Heart right ventricle (tissue), 16 donors: ENCODE measurements at regions not wholly inside any gene's neighbourhood (a gene's known extent, or its start where the extent isn't known, plus 50 kb on each side); places are given as distances from the start of the nearest gene placed in this dataset.
A peak's percentile ranks its signal among the peaks of the same experiment; 100 is the strongest.

Experiments used
- ATAC-seq, 8 donors: fragments of 200-7000 bp; cut with Tn5 transposase; one replicate each; pipeline ENCODE4 v1.9.1; 2020; ENCODE audit warnings: mild to moderate bottlenecking in 8 of 8, moderate library complexity in 8 of 8, moderate number of reproducible peaks in 1 of 8
- DNase-seq, 2 donors: peaks; one replicate each; pipeline ENCODE4 v3.0.0-alpha.2; 2020
- H3K27ac ChIP-seq, 10 donors: fragments of 200-600 bp; sonication (generic) in 2 of 10; one replicate each; pipeline versions ENCODE4 v1.5.0 to v1.8.0; 2020 to 2022; ENCODE audit warnings: mild to moderate bottlenecking in 3 of 10
- H3K27me3 ChIP-seq, 7 donors: fragments of 200-600 bp; one replicate each; pipeline ENCODE4 v1.8.0; 2021 to 2022; ENCODE audit warnings: mild to moderate bottlenecking in 2 of 7
- H3K36me3 ChIP-seq, 9 donors: fragments of 200-600 bp; sonication (generic) in 1 of 9; one replicate each; pipeline versions ENCODE4 v1.5.0 to v1.8.0; 2020 to 2022; ENCODE audit warnings: mild to moderate bottlenecking in 2 of 9
- H3K4me1 ChIP-seq, 9 donors: fragments of 200-600 bp; sonication (generic) in 1 of 9; one replicate each; pipeline versions ENCODE4 v1.5.0 to v1.8.0; 2020 to 2022; ENCODE audit warnings: mild to moderate bottlenecking in 4 of 9
- H3K4me3 ChIP-seq, 10 donors: fragments of 200-600 bp; sonication (generic) in 2 of 10; one replicate each; pipeline versions ENCODE4 v1.5.0 to v1.8.0; 2020 to 2022; ENCODE audit warnings: mild to moderate bottlenecking in 7 of 10, moderate library complexity in 2 of 10
- H3K9me3 ChIP-seq, 11 donors: fragments of 200-600 bp in 10 of 11; sonication (generic) in 2 of 11; one replicate each; pipeline versions ENCODE4 v1.5.0 to v1.8.0; 2013 to 2022; ENCODE audit warnings: mild to moderate bottlenecking in 2 of 11, control low read depth in 1 of 11, moderate library complexity in 1 of 11
- WGBS, 2 donors: extraction: QIAGEN DNeasy Blood & Tissue Kit; methylation state at CpG; one replicate each; pipeline ENCODE4 v1.1.7; 2013; ENCODE audit warnings: inconsistent platforms in 1 of 2; 5-methylcytosine and 5-hydroxymethylcytosine counted together
- intact Hi-C, 10 donors: fragments of 100-400 bp; cut with DNase I; formaldehyde crosslinking; loops; one replicate each; pipeline versions ENCODE4 v1.11.1 to v1.14.2; 2022
- TF ChIP-seq, protein P1 (sequence below), 9 donors: fragments of 200-600 bp; sonication (generic) in 2 of 9; IDR thresholded peaks; one replicate each; pipeline versions ENCODE4 v1.5.0 to v1.8.0; 2021 to 2022; ENCODE audit warnings: antibody characterized with exemption in 9 of 9, mild to moderate bottlenecking in 5 of 9, moderate library complexity in 1 of 9
- donor health status: Arrhythmogenic right ventricular cardiomyopathy.
- donor health status: ischemic (EF 13 %, LVEDD 7.1; RV severe dilation, severe dysfunction).
- donor health status: healthy with polysubstance abuse.
- donor health status: DM: no; HTN: yes; CAD: no.
- donor health status: DM: no; HTN: no; CAD: no.
- donor health status: ischemic (EF 25% LVEDD 6.9; RV normal size, moderate dysfunction).
- donor health status: ischemic (EF 25% LVEDD 5.7; RV mildly dilated, moderate dysfunction).
- donor health status: healthy.
- donor health status: DM: yes; HTN: yes; CAD: no.
- donor health status: Ischemic cardiomyopathy.
- donor health status: ischemic (EF 35%, LVEDD 5.7; RV mildly dilated, moderate dysfunction).
- donor health status: nonischemic (EF 11% LVEDD 7.7; RV severe dilation, severe dysfunction).
- donor health status: DM: yes; HTN: yes; CAD: no.
- donor health status: PGD.
- donor health status: ischemic (EF 29% LVEDD 5.4; RV normal size, mild dysfunction).
- donor health status: nonischemic (EF 23%, LVEDD 6.1; RV moderate dilation, normal function).

DNA sequence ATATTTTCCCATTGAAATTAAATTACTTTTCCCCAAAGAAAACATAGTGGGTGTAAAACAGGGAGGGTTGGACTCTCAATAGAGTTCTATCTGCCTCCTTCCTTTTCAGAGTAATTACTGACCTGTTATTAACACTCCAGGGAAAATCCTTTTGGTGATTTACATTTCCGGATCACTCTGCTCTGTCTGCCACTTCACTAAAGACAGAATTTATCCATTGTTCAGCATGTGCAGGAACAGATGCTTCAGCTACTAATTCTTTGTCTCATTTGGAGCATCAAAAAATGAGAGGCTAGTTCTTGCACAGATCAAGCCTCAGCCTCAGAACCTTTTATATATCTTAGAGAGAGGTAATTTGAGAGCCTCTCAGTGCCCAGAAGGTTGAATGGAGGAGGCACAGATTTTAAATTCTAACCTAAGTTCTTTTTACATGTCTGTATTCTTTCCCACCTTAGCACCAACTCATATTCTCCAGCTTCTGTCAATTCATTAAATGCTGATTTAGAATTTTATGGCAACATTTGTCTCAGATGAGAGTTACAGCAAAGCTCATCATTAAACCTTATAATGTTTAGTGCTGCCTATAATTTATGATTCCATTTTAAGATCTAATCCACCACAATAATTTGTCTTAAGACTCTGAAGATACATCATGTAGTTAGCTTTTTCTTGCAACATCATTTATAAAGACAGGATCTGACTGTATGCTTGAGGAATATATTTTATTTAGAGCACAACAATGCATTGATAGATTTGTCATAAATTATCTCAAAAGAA is 1494.4 kb downstream of the STIM2 start:
- Histone ChIP-seq H3K4me3 (no peak overlapping the region), H3K27me3 (no peaks in the 10 kb centered on the region), H3K36me3 (no peaks in the 10 kb centered on the region), H3K27ac (no peak overlapping the region), H3K4me1 (no peaks in the 10 kb centered on the region), H3K9me3 (no peaks in the 10 kb centered on the region)
- DNase-seq (no peak), ATAC-seq (no peak)
- TF ChIP-seq, protein P1, sequence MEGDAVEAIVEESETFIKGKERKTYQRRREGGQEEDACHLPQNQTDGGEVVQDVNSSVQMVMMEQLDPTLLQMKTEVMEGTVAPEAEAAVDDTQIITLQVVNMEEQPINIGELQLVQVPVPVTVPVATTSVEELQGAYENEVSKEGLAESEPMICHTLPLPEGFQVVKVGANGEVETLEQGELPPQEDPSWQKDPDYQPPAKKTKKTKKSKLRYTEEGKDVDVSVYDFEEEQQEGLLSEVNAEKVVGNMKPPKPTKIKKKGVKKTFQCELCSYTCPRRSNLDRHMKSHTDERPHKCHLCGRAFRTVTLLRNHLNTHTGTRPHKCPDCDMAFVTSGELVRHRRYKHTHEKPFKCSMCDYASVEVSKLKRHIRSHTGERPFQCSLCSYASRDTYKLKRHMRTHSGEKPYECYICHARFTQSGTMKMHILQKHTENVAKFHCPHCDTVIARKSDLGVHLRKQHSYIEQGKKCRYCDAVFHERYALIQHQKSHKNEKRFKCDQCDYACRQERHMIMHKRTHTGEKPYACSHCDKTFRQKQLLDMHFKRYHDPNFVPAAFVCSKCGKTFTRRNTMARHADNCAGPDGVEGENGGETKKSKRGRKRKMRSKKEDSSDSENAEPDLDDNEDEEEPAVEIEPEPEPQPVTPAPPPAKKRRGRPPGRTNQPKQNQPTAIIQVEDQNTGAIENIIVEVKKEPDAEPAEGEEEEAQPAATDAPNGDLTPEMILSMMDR (IDR thresholded peaks at IDR 0.05): no peak
- intact Hi-C loops: no loop called here
- WGBS, 2 donors: 39 to 56% methylated on average over 1 of the region's 1 CpG

- 69% methylated on average over 4 of the region's 4 CpGs for WGBS, 2 donors
- H3K27ac ChIP-seq: no peak overlapping the region
- intact Hi-C loops: no loop called here
- DNase-seq (no peak), ATAC-seq (no peak)
- no peaks in the 10 kb centered on the region for H3K4me1 ChIP-seq
- no peak overlapping the region for H3K4me3 ChIP-seq
- TF ChIP-seq, protein P1 (IDR thresholded peaks at IDR 0.05): peak in 3 of 9 donors; percentile 22 to 31 (median 29)
- no peaks in the 10 kb centered on the region for H3K9me3 ChIP-seq
- no peaks in the 10 kb centered on the region for H3K27me3 ChIP-seq
- H3K36me3 ChIP-seq: no peaks in the 10 kb centered on the region
These were observed 1497.3 kb downstream of the STIM2 start for GRCh38 chr4:28357990-28358389.

DNA sequence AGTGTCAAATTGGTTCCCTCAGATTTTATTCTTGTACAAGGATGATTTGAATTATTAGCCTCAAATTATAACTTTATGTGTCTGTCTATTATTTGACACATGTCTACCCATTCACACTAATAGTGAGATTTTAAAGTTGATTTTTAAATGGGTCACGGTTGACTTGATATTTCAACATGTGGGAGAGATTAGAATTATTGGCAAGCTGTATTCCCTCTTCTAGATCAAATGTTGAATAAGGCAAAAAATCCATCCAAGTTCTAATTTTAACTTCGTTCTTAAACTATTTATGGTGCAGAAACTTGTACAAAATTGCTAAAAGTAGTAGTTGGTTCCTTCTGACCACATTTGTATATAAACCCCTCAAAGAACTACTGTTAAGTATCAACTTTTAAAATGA is 1498.0 kb downstream of the STIM2 start:
- Histone ChIP-seq H3K27me3 (no peaks in the 10 kb centered on the region), H3K4me1 (no peaks in the 10 kb centered on the region), H3K4me3 (no peak overlapping the region), H3K27ac (no peak overlapping the region), H3K9me3 (no peaks in the 10 kb centered on the region), H3K36me3 (no peaks in the 10 kb centered on the region)
- TF ChIP-seq, protein P1 (IDR thresholded peaks at IDR 0.05): no peak
- DNase-seq (no peak), ATAC-seq (no peak)
- 53 to 55% methylated on average over 2 of the region's 2 CpGs for WGBS, 2 donors
- intact Hi-C loops: no loop called here

DNA sequence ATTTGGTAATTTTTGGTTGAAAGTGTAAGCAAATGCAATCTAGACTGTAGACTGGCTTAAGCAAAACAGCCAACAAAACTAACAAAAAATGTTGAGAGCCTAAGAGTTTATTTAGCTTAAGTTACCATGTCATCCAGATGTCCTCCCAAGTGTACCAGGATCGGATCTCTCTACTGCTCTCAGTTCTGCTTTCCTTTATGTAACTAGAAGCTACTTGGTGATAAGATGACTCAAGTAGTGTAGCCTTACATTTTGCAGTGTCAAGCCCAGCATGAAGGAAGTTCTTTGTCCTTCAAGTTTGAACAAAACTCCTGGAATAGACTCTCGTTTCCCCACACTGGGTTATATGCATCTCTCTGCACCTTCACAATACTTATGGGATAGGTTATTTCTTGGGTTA is 1500.0 kb downstream of the STIM2 start:
- Histone ChIP-seq H3K27me3 (no peaks in the 10 kb centered on the region), H3K4me3 (no peak overlapping the region), H3K4me1 (no peaks in the 10 kb centered on the region), H3K36me3 (no peaks in the 10 kb centered on the region), H3K27ac (no peak overlapping the region), H3K9me3 (no peaks in the 10 kb centered on the region)
- no peak for DNase-seq
- 50 to 75% methylated on average over 2 of the region's 2 CpGs for WGBS, 2 donors
- no peak for ATAC-seq
- TF ChIP-seq, protein P1 (IDR thresholded peaks at IDR 0.05): no peak
- intact Hi-C loops: loop anchor here in 1 of 10 donors (5.0 kb wide), 1 partner anchor 52 kb away; no protein-coding TSS in a partner anchor
